IMR-90 (cell line): ENCODE measurements at regions not wholly inside any gene's neighbourhood (a gene's known extent, or its start where the extent isn't known, plus 50 kb on each side); places are given as distances from the start of the nearest gene placed in this dataset.

ENCODE experiments used
- ATAC-seq: fragments of 200-7000 bp; cut with Tn5 transposase; 2 replicates; pipeline ENCODE4 v1.9.1; 2020; ENCODE audit warnings: low read depth, mild to moderate bottlenecking, moderate library complexity
- BruUV-seq: library from RNA; stranded (reverse); fragments of 400-500 nt; replicated peaks from 2 replicates; lab custom pipeline; 2021; lab: Mats Ljungman, UMichigan
- CTCF ChIA-PET: fragments of 300-600 bp; formaldehyde crosslinking; extraction: SDS; loops from one replicate; lab custom pipeline; 2021; ENCODE audit warnings: antibody characterized with exemption; lab: Yijun Ruan, JAX
- POLR2A ChIA-PET: fragments of 300-600 bp; sonication (Branson Sonifier 250); formaldehyde crosslinking; loops from one replicate; lab custom pipeline; 2022; ENCODE audit warnings: antibody characterized with exemption; ENCODE audit not compliant: unreplicated experiment; lab: Charles Lee
- DNase-seq: peaks from one replicate; pipeline ENCODE4 v3.0.0; 2013
- H2AFZ ChIP-seq: replicated peaks from 2 replicates; pipeline ENCODE3; 2013; ENCODE audit warnings: low read length, mild to moderate bottlenecking; ENCODE audit not compliant: poor library complexity
- H2AK5ac ChIP-seq: 2 replicates; pipeline ENCODE4 v1.6.1; 2013; ENCODE audit warnings: low read depth, low read length, inconsistent platforms
- H2AK9ac ChIP-seq: replicated peaks from 2 replicates; pipeline ENCODE3; 2013; ENCODE audit warnings: mild to moderate bottlenecking, low read depth, low read length, moderate library complexity; ENCODE audit not compliant: poor library complexity
- H2BK120ac ChIP-seq: 2 replicates; pipeline ENCODE4 v1.6.1; 2013; ENCODE audit warnings: low read depth, low read length, inconsistent platforms
- H2BK15ac ChIP-seq: 3 replicates; pipeline ENCODE4 v1.6.1; 2013; ENCODE audit warnings: low read depth, low read length, inconsistent platforms
- H2BK20ac ChIP-seq: 2 replicates; pipeline ENCODE4 v1.6.1; 2013; ENCODE audit warnings: low read depth, mild to moderate bottlenecking, inconsistent platforms, low read length, moderate library complexity
- H2BK5ac ChIP-seq: 2 replicates; pipeline ENCODE4 v1.6.1; 2013; ENCODE audit warnings: mild to moderate bottlenecking, low read depth, low read length, inconsistent platforms; ENCODE audit not compliant: poor library complexity, severe bottlenecking
- H3K14ac ChIP-seq: replicated peaks from 2 replicates; pipeline ENCODE4 v1.6.1; 2013; ENCODE audit warnings: low read depth, low read length, inconsistent platforms
- H3K18ac ChIP-seq: 2 replicates; pipeline ENCODE4 v1.6.1; 2013; ENCODE audit warnings: low read depth, low read length, control low read depth
- H3K23ac ChIP-seq: 2 replicates; pipeline ENCODE4 v1.6.1; 2013; ENCODE audit warnings: low read depth, low read length, inconsistent platforms
- H3K27ac ChIP-seq: 2 replicates; pipeline ENCODE4 v1.5.1; 2013; ENCODE audit warnings: mild to moderate bottlenecking, control low read depth, low read length; ENCODE audit not compliant: insufficient read depth
- H3K27me3 ChIP-seq: 2 replicates; pipeline ENCODE4 v1.6.1; 2013; ENCODE audit warnings: low read length; ENCODE audit not compliant: control insufficient read depth, insufficient read depth
- H3K36me3 ChIP-seq: 2 replicates; pipeline ENCODE4 v1.6.1; 2013; ENCODE audit warnings: low read length, mixed read lengths; ENCODE audit not compliant: control insufficient read depth, insufficient read depth
- H3K4ac ChIP-seq: 2 replicates; pipeline ENCODE4 v1.6.1; 2013; ENCODE audit warnings: low read depth, low read length, inconsistent platforms
- H3K4me1 ChIP-seq: 2 replicates; pipeline ENCODE4 v1.6.1; 2013; ENCODE audit warnings: low read length, mixed read lengths; ENCODE audit not compliant: control insufficient read depth, insufficient read depth
- H3K4me2 ChIP-seq: 2 replicates; pipeline ENCODE4 v1.6.1; 2013; ENCODE audit warnings: low read depth, mild to moderate bottlenecking, control low read depth, low read length, moderate library complexity
- H3K4me3 ChIP-seq: 2 replicates; pipeline ENCODE4 v1.5.1; 2013; ENCODE audit warnings: low read depth, mild to moderate bottlenecking, control low read depth, low read length, moderate library complexity; ENCODE audit not compliant: insufficient read depth
- H3K56ac ChIP-seq: 2 replicates; pipeline ENCODE4 v1.6.1; 2013; ENCODE audit warnings: low read length, inconsistent platforms; ENCODE audit not compliant: insufficient read depth; ENCODE audit errors: extremely low read depth
- H3K79me1 ChIP-seq, 2 experiments: 2 replicates each; pipeline ENCODE4 v1.6.1; 2013; ENCODE audit warnings: low read length in 2 of 2, inconsistent platforms in 1 of 2, low read depth in 1 of 2
- H3K9ac ChIP-seq: 2 replicates; pipeline ENCODE4 v1.6.1; 2013; ENCODE audit warnings: low read depth, low read length, control low read depth
- H3K9me1 ChIP-seq: 2 replicates; pipeline ENCODE4 v1.6.1; 2013; ENCODE audit warnings: low read length, inconsistent platforms; ENCODE audit not compliant: insufficient read depth
- H3K9me3 ChIP-seq: 2 replicates; pipeline ENCODE4 v1.6.1; 2013; ENCODE audit warnings: low read length; ENCODE audit not compliant: control insufficient read depth, insufficient read depth
- H4K20me1 ChIP-seq: 2 replicates; pipeline ENCODE4 v1.6.1; 2013; ENCODE audit warnings: low read length, inconsistent platforms; ENCODE audit not compliant: insufficient read depth
- H4K5ac ChIP-seq: 2 replicates; pipeline ENCODE4 v1.6.1; 2013; ENCODE audit warnings: mild to moderate bottlenecking, low read depth, low read length, control low read depth
- H4K8ac ChIP-seq, 2 experiments: 2 replicates each; pipeline ENCODE4 v1.6.1; 2013; ENCODE audit warnings: low read depth in 2 of 2, low read length in 2 of 2, control low read depth in 1 of 2, inconsistent platforms in 1 of 2
- H4K91ac ChIP-seq: 2 replicates; pipeline ENCODE4 v1.6.1; 2013; ENCODE audit warnings: low read depth, low read length, inconsistent platforms; ENCODE audit not compliant: insufficient read depth
- CHD1 ChIP-seq: IDR thresholded peaks from 2 replicates; pipeline ENCODE4 v1.6.1; 2012; ENCODE audit warnings: low read depth, low read length, improper control_type of control experiment
- CTCF ChIP-seq: conservative IDR thresholded peaks from 2 replicates; pipeline ENCODE4 v1.5.1; 2012; ENCODE audit warnings: mild to moderate bottlenecking, low read depth, low read length, improper control_type of control experiment
- ELK1 ChIP-seq: fragments of 150-350 bp; IDR thresholded peaks from 2 replicates; pipeline ENCODE4 v1.6.1; 2016; ENCODE audit warnings: low read depth, mild to moderate bottlenecking, low read length, moderate library complexity, borderline replicate concordance
- MAFK ChIP-seq: IDR thresholded peaks from 2 replicates; pipeline ENCODE4 v1.6.1; 2012; ENCODE audit warnings: low read depth, low read length, improper control_type of control experiment
- MXI1 ChIP-seq: IDR thresholded peaks from 2 replicates; pipeline ENCODE4 v1.6.1; 2012; ENCODE audit warnings: low read depth, mild to moderate bottlenecking, low read length, moderate library complexity, borderline replicate concordance
- POLR2A ChIP-seq: IDR thresholded peaks from 2 replicates; pipeline ENCODE4 v1.6.1; 2012; ENCODE audit warnings: mild to moderate bottlenecking, low read depth, low read length
- RCOR1 ChIP-seq: IDR thresholded peaks from 2 replicates; pipeline ENCODE4 v1.6.1; 2012; ENCODE audit warnings: mild to moderate bottlenecking, low read length, improper control_type of control experiment; ENCODE audit not compliant: insufficient replicate concordance
- USF2 ChIP-seq: fragments of 150-350 bp; IDR thresholded peaks from 2 replicates; pipeline ENCODE4 v1.6.1; 2017; ENCODE audit warnings: mild to moderate bottlenecking, antibody characterized with exemption, low read length, low read depth
- WGBS, 2 experiments: methylation state at CpG; one replicate each; pipeline versions ENCODE4 v1.1.5 to v1.1.7; 2013; ENCODE audit warnings: missing lambda C conversion rate in 2 of 2; ENCODE audit not compliant: insufficient read length in 1 of 2; ENCODE audit errors: extremely low coverage in 2 of 2; 5-methylcytosine and 5-hydroxymethylcytosine counted together
- dilution Hi-C: fragments of 300-500 bp; cut with HindIII; formaldehyde crosslinking; loops from one replicate; pipeline ENCODE4 v1.14.3; 2018; ENCODE audit warnings: low sequenced_read_pairs; ENCODE audit not compliant: unreplicated experiment
- in situ Hi-C: fragments of 300-500 bp; cut with MboI; formaldehyde crosslinking; loops from 3 replicates; pipeline ENCODE4 v1.14.3; 2019; ENCODE audit warnings: low sequenced_read_pairs, inconsistent platforms, mixed read lengths
- intact Hi-C: fragments of 100-400 bp; cut with micrococcal nuclease; formaldehyde crosslinking; loops from 2 replicates; pipeline ENCODE4 v1.10.0; 2022

- no peak overlapping the region for H2BK5ac ChIP-seq
- in situ Hi-C loops: no loop called here
Observed at GRCh38 chr13:42396501-42396900, 124.5 kb downstream of the AKAP11 start.

More at GRCh38 chr13:42396501-42396900, 124.5 kb downstream of the AKAP11 start:
- Histone ChIP-seq H3K4me2 (no peak overlapping the region), H3K79me1 (no peaks in the 10 kb centered on the region), H3K23ac (no peak overlapping the region), H2AK9ac (no peak overlapping the region), H3K18ac (no peak overlapping the region), H2BK15ac (no peak overlapping the region), H3K4me3 (no peak overlapping the region), H3K9ac (no peak overlapping the region), H4K8ac (no peak overlapping the region), H3K9me3 (no peaks in the 10 kb centered on the region), H2BK120ac (no peak overlapping the region), H3K4me1 (no peaks in the 10 kb centered on the region), H4K20me1 (no peaks in the 10 kb centered on the region), H3K9me1 (no peaks in the 10 kb centered on the region), H2BK20ac (no peak overlapping the region), H2AK5ac (no peak overlapping the region), H3K36me3 (no peaks in the 10 kb centered on the region), H3K56ac (no peak overlapping the region), H4K91ac (no peak overlapping the region), H2AFZ (no peak overlapping the region), H3K4ac (no peak overlapping the region), H3K14ac (no peak overlapping the region), H3K27me3 (peaks cover 5% of the 10 kb centered on the region), H4K5ac (no peak overlapping the region), H3K27ac (no peak overlapping the region)
- 92% methylated on average over 4 of the region's 9 CpGs; no CpG with 5 or more reads in 1 of the 2 experiments for WGBS, 2 experiments
- dilution Hi-C loops (no loop called here), intact Hi-C loops (no loop called here)
- ATAC-seq (no peak), DNase-seq (no peak)
- CTCF ChIA-PET: interaction anchor here (0.7 kb wide), 1 partner anchor 9 kb away, joined by 8 read pairs; no protein-coding TSS in a partner anchor
- no TSS peak for BruUV-seq
- TF ChIP-seq CHD1 (no peak), MXI1 (no peak), RCOR1 (no peak), MAFK (no peak), ELK1 (no peak), CTCF (no peak), POLR2A (no peak), USF2 (no peak)
- POLR2A ChIA-PET: no interaction called here
